VCaP (cell line): ENCODE measurements at regions not wholly inside any gene's neighbourhood (a gene's known extent, or its start where the extent isn't known, plus 50 kb on each side); places are given as distances from the start of the nearest gene placed in this dataset.

Experiments used
- H3K27ac ChIP-seq: fragments of 450-650 bp; 2 replicates; pipeline ENCODE4 v1.5.1; 2017
- TF ChIP-seq, protein P1 (sequence below): fragments of 450-650 bp; conservative IDR thresholded peaks from 2 replicates; pipeline ENCODE4 v1.5.1; 2017; ENCODE audit warnings: mild to moderate bottlenecking, moderate library complexity

- no peak overlapping the region for H3K27ac ChIP-seq
These were observed 276.1 kb downstream of the RDH14 start for GRCh38 chr2:18284331-18284730.

DNA sequence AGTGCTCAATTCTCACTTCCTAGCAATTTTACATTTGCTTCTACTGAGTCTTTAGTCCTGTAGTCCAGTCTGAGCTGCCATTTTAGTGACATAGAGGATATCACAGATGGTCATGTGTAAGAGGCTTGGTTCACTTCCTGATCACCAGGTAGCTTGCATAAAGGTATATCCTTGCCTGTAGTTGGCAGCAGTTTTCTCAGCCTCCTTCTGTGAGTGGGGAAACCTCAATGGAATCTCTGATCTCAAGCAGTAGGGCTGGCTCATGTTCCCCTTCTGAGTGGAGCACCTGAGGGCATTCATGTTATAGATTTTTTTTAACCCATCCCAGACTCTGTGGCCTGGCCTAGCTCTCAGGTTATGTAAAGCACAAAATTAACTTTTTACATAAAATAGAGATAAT is 278.4 kb downstream of the RDH14 start:
- H3K27ac ChIP-seq = no peak overlapping the region
- TF ChIP-seq, protein P1, sequence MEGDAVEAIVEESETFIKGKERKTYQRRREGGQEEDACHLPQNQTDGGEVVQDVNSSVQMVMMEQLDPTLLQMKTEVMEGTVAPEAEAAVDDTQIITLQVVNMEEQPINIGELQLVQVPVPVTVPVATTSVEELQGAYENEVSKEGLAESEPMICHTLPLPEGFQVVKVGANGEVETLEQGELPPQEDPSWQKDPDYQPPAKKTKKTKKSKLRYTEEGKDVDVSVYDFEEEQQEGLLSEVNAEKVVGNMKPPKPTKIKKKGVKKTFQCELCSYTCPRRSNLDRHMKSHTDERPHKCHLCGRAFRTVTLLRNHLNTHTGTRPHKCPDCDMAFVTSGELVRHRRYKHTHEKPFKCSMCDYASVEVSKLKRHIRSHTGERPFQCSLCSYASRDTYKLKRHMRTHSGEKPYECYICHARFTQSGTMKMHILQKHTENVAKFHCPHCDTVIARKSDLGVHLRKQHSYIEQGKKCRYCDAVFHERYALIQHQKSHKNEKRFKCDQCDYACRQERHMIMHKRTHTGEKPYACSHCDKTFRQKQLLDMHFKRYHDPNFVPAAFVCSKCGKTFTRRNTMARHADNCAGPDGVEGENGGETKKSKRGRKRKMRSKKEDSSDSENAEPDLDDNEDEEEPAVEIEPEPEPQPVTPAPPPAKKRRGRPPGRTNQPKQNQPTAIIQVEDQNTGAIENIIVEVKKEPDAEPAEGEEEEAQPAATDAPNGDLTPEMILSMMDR = no peak

More at GRCh38 chr2:18284331-18284730, 276.1 kb downstream of the RDH14 start:
- TF ChIP-seq, protein P1 = no peak

DNA sequence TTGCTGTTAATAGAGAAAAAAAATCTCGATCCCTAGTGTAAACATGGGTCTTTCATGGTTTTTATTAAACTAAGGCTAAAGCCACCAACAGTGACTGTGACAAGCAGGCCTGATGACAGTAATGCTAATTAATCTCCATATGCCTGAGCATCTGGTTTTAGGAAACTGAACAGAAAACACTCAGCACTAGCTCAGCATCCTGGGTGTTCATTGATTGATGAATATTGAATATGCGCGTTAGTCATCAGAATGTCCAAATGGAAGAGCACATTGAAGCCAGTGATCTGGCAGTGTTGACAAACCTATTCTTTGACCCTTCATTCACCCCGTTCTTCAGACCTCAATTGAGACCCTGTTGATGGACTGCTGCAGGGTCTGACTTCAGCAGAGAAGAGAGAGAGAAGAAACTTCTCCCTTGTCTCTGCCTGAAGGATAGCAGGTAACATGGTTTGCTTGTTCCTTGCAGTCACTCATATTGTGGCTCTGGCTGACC is 283.8 kb downstream of the RDH14 start:
- no peak overlapping the region for H3K27ac ChIP-seq
- TF ChIP-seq, protein P1 = no peak

DNA sequence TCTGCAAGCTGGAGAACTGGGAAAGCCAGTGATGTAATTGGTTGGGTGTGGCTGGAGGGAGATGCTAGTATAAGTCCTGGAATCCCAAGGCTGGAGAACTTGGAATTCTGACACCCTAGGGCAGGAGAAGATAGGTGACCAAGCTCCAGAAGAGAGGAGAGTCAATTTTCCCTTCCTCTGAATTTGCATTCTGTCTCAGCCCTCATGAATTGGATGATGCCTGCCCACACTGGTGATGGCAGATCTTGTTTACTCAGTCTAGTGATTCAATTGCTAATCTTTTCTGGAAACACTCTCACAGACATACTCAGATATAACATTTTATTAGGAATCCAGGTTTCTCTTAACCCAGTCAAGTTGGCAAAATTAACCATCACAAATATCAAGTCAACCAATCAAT is 287.2 kb downstream of the RDH14 start:
- TF ChIP-seq, protein P1 = no peak
- no peak overlapping the region for H3K27ac ChIP-seq

DNA sequence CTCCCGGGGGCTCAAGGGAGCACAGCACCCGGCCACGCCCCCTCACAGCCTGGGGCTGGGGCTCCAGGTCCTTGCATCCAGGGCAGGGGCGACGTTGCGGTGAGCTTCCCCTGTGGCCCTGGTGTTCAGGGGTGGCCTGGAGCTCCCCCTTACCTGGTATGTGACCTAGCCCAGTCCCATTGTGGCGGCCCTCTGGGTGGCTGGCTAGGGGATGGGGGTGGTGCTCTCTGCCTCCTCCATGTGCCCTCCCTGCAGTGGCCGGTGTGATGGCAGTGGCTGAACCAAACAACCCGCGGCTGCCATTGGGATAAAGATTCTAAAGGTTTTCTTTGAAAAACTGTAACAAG is 288.3 kb downstream of the RDH14 start:
- TF ChIP-seq, protein P1 = no peak
- no peak overlapping the region for H3K27ac ChIP-seq

DNA sequence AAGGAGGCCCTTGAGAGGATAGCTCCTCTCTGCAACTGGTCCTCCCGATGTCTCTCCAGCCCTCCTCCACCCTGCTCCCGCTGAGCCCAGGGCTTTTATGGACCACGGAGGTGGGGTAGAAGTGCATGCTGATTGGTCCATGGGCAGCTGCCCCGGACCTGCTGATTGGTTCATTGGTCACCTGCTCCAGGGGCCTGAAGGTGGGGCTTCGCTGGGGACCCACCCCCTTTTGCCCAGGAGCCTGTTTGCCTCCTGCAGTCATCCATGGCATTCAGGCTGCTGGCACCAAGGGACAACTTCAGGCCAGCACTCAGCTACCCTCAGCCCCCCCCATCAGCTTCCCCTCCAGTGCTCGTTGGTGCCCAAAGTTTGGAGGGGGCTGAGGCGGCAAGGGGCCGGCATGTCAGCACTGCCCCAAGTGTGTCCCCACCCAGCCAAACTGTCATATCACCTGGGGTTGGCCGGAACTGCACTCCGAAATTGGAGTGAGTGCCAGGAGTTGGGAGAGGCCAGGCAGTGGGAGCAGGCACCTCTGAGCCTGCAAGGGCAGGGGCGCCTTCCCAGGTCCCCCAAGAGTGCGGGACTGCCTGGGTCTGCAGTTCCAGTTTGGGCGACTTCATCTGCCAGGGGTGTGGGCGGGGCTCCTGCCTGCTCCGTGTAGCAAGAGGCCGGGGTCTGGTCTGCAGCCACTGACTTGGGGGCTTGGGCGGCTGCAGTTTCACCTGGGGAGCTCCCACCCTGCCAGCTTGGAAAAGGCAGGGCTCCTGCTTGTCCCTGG is 288.9 kb downstream of the RDH14 start:
- TF ChIP-seq, protein P1 = no peak
- no peak overlapping the region for H3K27ac ChIP-seq

- H3K27ac ChIP-seq = no peak overlapping the region
- TF ChIP-seq, protein P1 = no peak
These were observed 292.1 kb downstream of the RDH14 start for GRCh38 chr2:18268400-18268799.
